ENCODE measurements at regions not wholly inside any gene's neighbourhood (a gene's known extent, or its start where the extent isn't known, plus 50 kb on each side); places are given as distances from the start of the nearest gene placed in this dataset.

DNA sequence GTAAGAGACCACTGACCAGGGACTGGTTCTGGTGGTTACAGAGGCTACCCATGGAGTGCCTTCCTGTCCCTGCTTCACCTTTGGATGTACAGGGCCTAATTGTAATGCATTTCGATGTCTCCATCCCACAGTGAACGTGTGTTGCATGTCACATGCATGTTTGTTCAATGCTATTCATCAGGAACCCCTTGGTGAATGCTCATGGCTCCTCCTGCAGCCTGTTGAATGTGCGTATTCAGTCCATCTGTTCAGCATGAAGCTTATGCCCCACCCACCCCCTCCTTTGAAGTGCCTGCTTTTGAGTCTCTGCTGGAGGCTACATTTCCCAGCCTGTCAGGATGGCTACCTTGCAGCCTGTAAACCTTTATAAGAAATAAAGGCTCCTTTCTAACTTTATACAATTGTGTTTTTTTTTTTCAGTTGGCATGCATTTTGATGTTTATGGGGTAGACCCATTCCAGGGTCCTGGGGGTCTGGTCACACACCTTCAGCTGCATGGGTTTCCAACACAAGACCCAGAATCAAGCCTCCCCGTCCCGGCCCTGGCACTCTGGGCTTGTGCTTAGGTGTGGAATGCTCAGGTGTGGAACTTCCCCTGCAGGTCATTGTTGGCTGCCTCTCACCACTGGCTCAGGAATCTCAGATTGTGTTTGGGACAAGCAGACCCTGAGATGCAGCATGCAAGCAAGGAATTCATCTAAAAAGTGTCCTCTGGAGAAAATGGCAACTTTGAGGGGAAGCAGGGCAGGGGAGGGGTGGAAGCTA is 238.8 kb upstream of the HDAC4 start:
- TF ChIP-seq, protein P1, sequence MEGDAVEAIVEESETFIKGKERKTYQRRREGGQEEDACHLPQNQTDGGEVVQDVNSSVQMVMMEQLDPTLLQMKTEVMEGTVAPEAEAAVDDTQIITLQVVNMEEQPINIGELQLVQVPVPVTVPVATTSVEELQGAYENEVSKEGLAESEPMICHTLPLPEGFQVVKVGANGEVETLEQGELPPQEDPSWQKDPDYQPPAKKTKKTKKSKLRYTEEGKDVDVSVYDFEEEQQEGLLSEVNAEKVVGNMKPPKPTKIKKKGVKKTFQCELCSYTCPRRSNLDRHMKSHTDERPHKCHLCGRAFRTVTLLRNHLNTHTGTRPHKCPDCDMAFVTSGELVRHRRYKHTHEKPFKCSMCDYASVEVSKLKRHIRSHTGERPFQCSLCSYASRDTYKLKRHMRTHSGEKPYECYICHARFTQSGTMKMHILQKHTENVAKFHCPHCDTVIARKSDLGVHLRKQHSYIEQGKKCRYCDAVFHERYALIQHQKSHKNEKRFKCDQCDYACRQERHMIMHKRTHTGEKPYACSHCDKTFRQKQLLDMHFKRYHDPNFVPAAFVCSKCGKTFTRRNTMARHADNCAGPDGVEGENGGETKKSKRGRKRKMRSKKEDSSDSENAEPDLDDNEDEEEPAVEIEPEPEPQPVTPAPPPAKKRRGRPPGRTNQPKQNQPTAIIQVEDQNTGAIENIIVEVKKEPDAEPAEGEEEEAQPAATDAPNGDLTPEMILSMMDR (IDR thresholded peaks at IDR 0.05): no peak
- TF ChIP-seq POLR2A (IDR thresholded peaks at IDR 0.05) (no peak), POLR2AphosphoS5 (IDR thresholded peaks at IDR 0.05) (no peak)

Data from suprapubic skin (tissue), 4 donors.